GM15510 (cell line): ENCODE measurements at regions not wholly inside any gene's neighbourhood (a gene's known extent, or its start where the extent isn't known, plus 50 kb on each side); places are given as distances from the start of the nearest gene placed in this dataset.

Source experiments
- POLR2A ChIP-seq: IDR thresholded peaks from 3 replicates; pipeline ENCODE4 v1.6.1; 2011; ENCODE audit warnings: borderline replicate concordance; ENCODE audit not compliant: insufficient read length; ENCODE audit errors: extremely low read depth

GRCh38 chr15:70196372-70197316 lies 98.9 kb upstream of the TLE3 start:
- no peak for TF ChIP-seq POLR2A

GRCh38 chr15:70195587-70196305 lies 98.0 kb upstream of the TLE3 start:
- TF ChIP-seq POLR2A = no peak

GRCh38 chr15:70195171-70195570 lies 97.5 kb upstream of the TLE3 start:
- no peak for TF ChIP-seq POLR2A

- TF ChIP-seq POLR2A = no peak
Measured at GRCh38 chr15:70194266-70194665, 96.5 kb upstream of the TLE3 start.

- TF ChIP-seq POLR2A = no peak
Measured at GRCh38 chr15:70193734-70194133, 96.0 kb upstream of the TLE3 start.

GRCh38 chr15:70192490-70192889 lies 94.8 kb upstream of the TLE3 start:
- no peak for TF ChIP-seq POLR2A

- no peak for TF ChIP-seq POLR2A
Measured at GRCh38 chr15:70192041-70192440, 94.3 kb upstream of the TLE3 start.

- no peak for TF ChIP-seq POLR2A
Measured at GRCh38 chr15:70190965-70191364, 93.2 kb upstream of the TLE3 start.

GRCh38 chr15:70189826-70190695 lies 92.3 kb upstream of the TLE3 start:
- no peak for TF ChIP-seq POLR2A

GRCh38 chr15:70188286-70188685 lies 90.6 kb upstream of the TLE3 start:
- no peak for TF ChIP-seq POLR2A

GRCh38 chr15:70187331-70187730 lies 89.6 kb upstream of the TLE3 start:
- no peak for TF ChIP-seq POLR2A

- TF ChIP-seq POLR2A = no peak
Measured at GRCh38 chr15:70186152-70186551, 88.4 kb upstream of the TLE3 start.

- TF ChIP-seq POLR2A = no peak
Measured at GRCh38 chr15:70185251-70185711, 87.6 kb upstream of the TLE3 start.

- TF ChIP-seq POLR2A = no peak
Measured at GRCh38 chr15:70182858-70183695, 85.4 kb upstream of the TLE3 start.

- no peak for TF ChIP-seq POLR2A
Measured at GRCh38 chr15:70181626-70182255, 84.0 kb upstream of the TLE3 start.
